ENCODE measurements at regions not wholly inside any gene's neighbourhood (a gene's known extent, or its start where the extent isn't known, plus 50 kb on each side); places are given as distances from the start of the nearest gene placed in this dataset.

GRCh38 chr17:33679595-33679994, 386.5 kb upstream of the ASIC2 start:
- no peaks in the 10 kb centered on the region for H3K27me3 ChIP-seq
- no peaks in the 10 kb centered on the region for H3K4me1 ChIP-seq
- intact Hi-C loops (cut with DNase I), result loop anchor here (5.0 kb wide), 1 partner anchor 642 kb away; no protein-coding TSS in a partner anchor
- 76 to 85% methylated on average over 6 of the region's 6 CpGs for WGBS, 2 donors
- no peak overlapping the region for H3K27ac ChIP-seq
- H3K9me3 ChIP-seq, result no peaks in the 10 kb centered on the region
- no peak overlapping the region for H3K4me3 ChIP-seq
- TF ChIP-seq POLR2A (IDR thresholded peaks at IDR 0.05) (no peak), EP300 (IDR thresholded peaks at IDR 0.05) (no peak), POLR2AphosphoS5 (IDR thresholded peaks at IDR 0.05) (no peak)
- no peaks in the 10 kb centered on the region for H3K36me3 ChIP-seq
- no peak for DNase-seq

- Histone ChIP-seq H3K4me3 (no peak overlapping the region), H3K4me1 (no peaks in the 10 kb centered on the region), H3K27me3 (no peaks in the 10 kb centered on the region), H3K36me3 (no peaks in the 10 kb centered on the region), H3K27ac (no peak overlapping the region), H3K9me3 (no peaks in the 10 kb centered on the region)
- intact Hi-C loops (cut with DNase I), result no loop called here
- 69 to 70% methylated on average over 4 of the region's 4 CpGs for WGBS, 2 donors
- no peak for DNase-seq
- TF ChIP-seq POLR2AphosphoS5 (IDR thresholded peaks at IDR 0.05), result no peak
Observed at GRCh38 chr17:33680472-33680871, 387.4 kb upstream of the ASIC2 start.

GRCh38 chr17:33682599-33682998, 389.5 kb upstream of the ASIC2 start:
- Histone ChIP-seq H3K36me3 (no peaks in the 10 kb centered on the region), H3K27ac (no peak overlapping the region), H3K27me3 (no peaks in the 10 kb centered on the region), H3K4me1 (no peaks in the 10 kb centered on the region), H3K9me3 (no peaks in the 10 kb centered on the region), H3K4me3 (no peak overlapping the region)
- TF ChIP-seq POLR2AphosphoS5 (IDR thresholded peaks at IDR 0.05) (no peak), EP300 (IDR thresholded peaks at IDR 0.05) (no peak), CTCF (IDR thresholded peaks at IDR 0.05) (no peak), POLR2A (IDR thresholded peaks at IDR 0.05) (no peak)
- intact Hi-C loops (cut with DNase I), result no loop called here
- DNase-seq, result no peak

- no peaks in the 10 kb centered on the region for H3K4me1 ChIP-seq
- no peaks in the 10 kb centered on the region for H3K9me3 ChIP-seq
- intact Hi-C loops (cut with DNase I), result no loop called here
- H3K27me3 ChIP-seq, result no peaks in the 10 kb centered on the region
- no peak for DNase-seq
- H3K27ac ChIP-seq, result no peak overlapping the region
- WGBS, 2 donors, result 77 to 85% methylated on average over 6 of the region's 6 CpGs
- TF ChIP-seq CTCF (IDR thresholded peaks at IDR 0.05), result no peak
- H3K4me3 ChIP-seq, result no peak overlapping the region
- H3K36me3 ChIP-seq, result no peaks in the 10 kb centered on the region
Observed at GRCh38 chr17:33684735-33685134, 391.6 kb upstream of the ASIC2 start.

GRCh38 chr17:33686171-33686570, 393.1 kb upstream of the ASIC2 start:
- Histone ChIP-seq H3K27ac (no peak overlapping the region), H3K4me1 (no peaks in the 10 kb centered on the region), H3K9me3 (no peaks in the 10 kb centered on the region), H3K36me3 (no peaks in the 10 kb centered on the region), H3K4me3 (no peak overlapping the region), H3K27me3 (no peaks in the 10 kb centered on the region)
- intact Hi-C loops (cut with DNase I), result no loop called here
- DNase-seq, result no peak
- TF ChIP-seq EP300 (IDR thresholded peaks at IDR 0.05) (no peak), POLR2A (IDR thresholded peaks at IDR 0.05) (no peak), POLR2AphosphoS5 (IDR thresholded peaks at IDR 0.05) (no peak), CTCF (IDR thresholded peaks at IDR 0.05) (no peak)
- 69 to 84% methylated on average over 4 of the region's 4 CpGs for WGBS, 2 donors

- Histone ChIP-seq H3K36me3 (no peaks in the 10 kb centered on the region), H3K27ac (no peak overlapping the region), H3K4me1 (no peaks in the 10 kb centered on the region), H3K9me3 (no peaks in the 10 kb centered on the region), H3K4me3 (no peak overlapping the region), H3K27me3 (no peaks in the 10 kb centered on the region)
- WGBS, 2 donors, result 80 to 82% methylated on average over 3 of the region's 3 CpGs
- TF ChIP-seq EP300 (IDR thresholded peaks at IDR 0.05) (no peak), CTCF (IDR thresholded peaks at IDR 0.05) (no peak), POLR2AphosphoS5 (IDR thresholded peaks at IDR 0.05) (no peak), POLR2A (IDR thresholded peaks at IDR 0.05) (no peak)
- intact Hi-C loops (cut with DNase I), result no loop called here
- DNase-seq, result no peak
Observed at GRCh38 chr17:33687831-33688230, 394.7 kb upstream of the ASIC2 start.
